ENCODE measurements at regions not wholly inside any gene's neighbourhood (a gene's known extent, or its start where the extent isn't known, plus 50 kb on each side); places are given as distances from the start of the nearest gene placed in this dataset.
"Not testable (repeated sequence)": the region's sequence is repeated elsewhere in the genome, so short reads cannot be mapped to it uniquely, and the experiment has no call there.

GRCh38 chr11:134505125-134505524, 93.1 kb upstream of the B3GAT1 start:
- no peak for DNase-seq

GRCh38 chr11:134504146-134504905, 92.3 kb upstream of the B3GAT1 start:
- DNase-seq = no peak

GRCh38 chr11:134503596-134503995, 91.6 kb upstream of the B3GAT1 start:
- no peak for DNase-seq

- DNase-seq = no peak
Observed at GRCh38 chr11:134503100-134503499, 91.1 kb upstream of the B3GAT1 start.

GRCh38 chr11:134502153-134502550, 90.1 kb upstream of the B3GAT1 start:
- no peak for DNase-seq

- no peak for DNase-seq
Observed at GRCh38 chr11:134501406-134502152, 89.5 kb upstream of the B3GAT1 start.

GRCh38 chr11:134500621-134501020, 88.6 kb upstream of the B3GAT1 start:
- no peak for DNase-seq

- no peak for DNase-seq
Observed at GRCh38 chr11:134499990-134500389, 87.9 kb upstream of the B3GAT1 start.

- DNase-seq = peak; percentile 70
Observed at GRCh38 chr11:134498326-134499139, 86.5 kb upstream of the B3GAT1 start.

GRCh38 chr11:134497586-134497985, 85.5 kb upstream of the B3GAT1 start:
- DNase-seq = no peak

- not testable (repeated sequence) for DNase-seq
Observed at GRCh38 chr11:134496058-134496457, 84.0 kb upstream of the B3GAT1 start.

- not testable (repeated sequence) for DNase-seq
Observed at GRCh38 chr11:134494395-134494794, 82.4 kb upstream of the B3GAT1 start.

- not testable (repeated sequence) for DNase-seq
Observed at GRCh38 chr11:134492411-134492810, 80.4 kb upstream of the B3GAT1 start.

- DNase-seq = no peak
Observed at GRCh38 chr11:134489728-134490127, 77.7 kb upstream of the B3GAT1 start.

- no peak for DNase-seq
Observed at GRCh38 chr11:134488913-134489312, 76.9 kb upstream of the B3GAT1 start.

GRCh38 chr11:134488512-134488911, 76.5 kb upstream of the B3GAT1 start:
- no peak for DNase-seq

- no peak for DNase-seq
Observed at GRCh38 chr11:134487696-134488095, 75.7 kb upstream of the B3GAT1 start.

GRCh38 chr11:134486704-134487103, 74.7 kb upstream of the B3GAT1 start:
- DNase-seq = no peak

GRCh38 chr11:134486106-134486505, 74.1 kb upstream of the B3GAT1 start:
- no peak for DNase-seq

- DNase-seq = no peak
Observed at GRCh38 chr11:134485316-134485715, 73.3 kb upstream of the B3GAT1 start.

- DNase-seq = no peak
Observed at GRCh38 chr11:134483857-134484256, 71.8 kb upstream of the B3GAT1 start.

- DNase-seq = no peak
Observed at GRCh38 chr11:134483291-134483690, 71.2 kb upstream of the B3GAT1 start.

GRCh38 chr11:134482865-134483264, 70.8 kb upstream of the B3GAT1 start:
- DNase-seq = no peak

Data from midbrain (tissue), 1 donor.